ENCODE measurements at regions not wholly inside any gene's neighbourhood (a gene's known extent, or its start where the extent isn't known, plus 50 kb on each side); places are given as distances from the start of the nearest gene placed in this dataset.
"Not testable (repeated sequence)": the region's sequence is repeated elsewhere in the genome, so short reads cannot be mapped to it uniquely, and the experiment has no call there.

DNA sequence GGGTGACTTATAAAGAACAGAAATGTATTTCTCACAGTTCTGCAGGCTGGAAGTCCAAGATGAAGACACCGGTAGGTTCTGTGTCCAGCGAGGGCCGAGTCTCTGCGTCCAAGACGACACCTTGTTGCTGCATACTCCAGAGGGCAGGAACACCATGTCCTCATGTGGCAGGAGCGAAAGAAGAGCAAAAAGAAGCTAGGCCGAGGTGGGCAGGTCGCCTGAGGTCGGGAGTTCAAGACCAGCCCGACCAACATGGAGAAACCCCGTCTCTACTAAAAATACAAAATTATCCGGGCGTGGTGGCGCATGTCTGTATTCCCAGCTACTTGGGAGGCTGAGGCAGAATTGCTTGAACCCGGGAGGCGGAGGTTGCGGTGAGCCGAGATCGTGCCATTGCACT is 483.6 kb downstream of the EIPR1 start:
- not testable (repeated sequence) for TF ChIP-seq ZNF274 (IDR thresholded peaks at IDR 0.05; ENCODE audit: low read depth, low read length); YY1 (IDR thresholded peaks at IDR 0.05; ENCODE audit: insufficient read depth, insufficient read length); SUZ12 (IDR thresholded peaks at IDR 0.05; ENCODE audit: extremely low read depth, insufficient read depth, insufficient read length)

All from NT2/D1 (cell line).